ENCODE measurements at regions not wholly inside any gene's neighbourhood (a gene's known extent, or its start where the extent isn't known, plus 50 kb on each side); places are given as distances from the start of the nearest gene placed in this dataset.

GRCh38 chr22:22973336-22973735 is 85.7 kb downstream of the IGLL5 start:
- no peak overlapping the region for H3K4me2 ChIP-seq (ENCODE audit: low read depth, low read length, poor library complexity, severe bottlenecking)
- H2AFZ ChIP-seq (ENCODE audit: low read depth, low read length, severe bottlenecking): no peak overlapping the region
- H3K27me3 ChIP-seq (ENCODE audit: low read length): no peaks in the 10 kb centered on the region
- no peak overlapping the region for H3K27ac ChIP-seq (ENCODE audit: low read depth, low read length)
- no peaks in the 10 kb centered on the region for H4K20me1 ChIP-seq (ENCODE audit: low read depth, low read length)
- TF ChIP-seq, protein P1, sequence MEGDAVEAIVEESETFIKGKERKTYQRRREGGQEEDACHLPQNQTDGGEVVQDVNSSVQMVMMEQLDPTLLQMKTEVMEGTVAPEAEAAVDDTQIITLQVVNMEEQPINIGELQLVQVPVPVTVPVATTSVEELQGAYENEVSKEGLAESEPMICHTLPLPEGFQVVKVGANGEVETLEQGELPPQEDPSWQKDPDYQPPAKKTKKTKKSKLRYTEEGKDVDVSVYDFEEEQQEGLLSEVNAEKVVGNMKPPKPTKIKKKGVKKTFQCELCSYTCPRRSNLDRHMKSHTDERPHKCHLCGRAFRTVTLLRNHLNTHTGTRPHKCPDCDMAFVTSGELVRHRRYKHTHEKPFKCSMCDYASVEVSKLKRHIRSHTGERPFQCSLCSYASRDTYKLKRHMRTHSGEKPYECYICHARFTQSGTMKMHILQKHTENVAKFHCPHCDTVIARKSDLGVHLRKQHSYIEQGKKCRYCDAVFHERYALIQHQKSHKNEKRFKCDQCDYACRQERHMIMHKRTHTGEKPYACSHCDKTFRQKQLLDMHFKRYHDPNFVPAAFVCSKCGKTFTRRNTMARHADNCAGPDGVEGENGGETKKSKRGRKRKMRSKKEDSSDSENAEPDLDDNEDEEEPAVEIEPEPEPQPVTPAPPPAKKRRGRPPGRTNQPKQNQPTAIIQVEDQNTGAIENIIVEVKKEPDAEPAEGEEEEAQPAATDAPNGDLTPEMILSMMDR (IDR thresholded peaks at IDR 0.05; ENCODE audit: insufficient read depth, low read length, poor library complexity, severe bottlenecking): no peak
- no peak for TF ChIP-seq EZH2phosphoT487 (conservative IDR thresholded peaks at IDR 0.05; ENCODE audit: low read length)
- no peak overlapping the region for H3K4me3 ChIP-seq (ENCODE audit: insufficient read depth, low read length, poor library complexity, severe bottlenecking)
- no peaks in the 10 kb centered on the region for H3K9me2 ChIP-seq (replicated peaks; ENCODE audit: insufficient read depth, low read length)
- H3K36me3 ChIP-seq (ENCODE audit: low read length): no peaks in the 10 kb centered on the region
- H3F3A ChIP-seq (ENCODE audit: insufficient read depth): no peaks in the 10 kb centered on the region
- H3K9me3 ChIP-seq (ENCODE audit: insufficient read depth, low read length): no peaks in the 10 kb centered on the region
- no peaks in the 10 kb centered on the region for H3K79me2 ChIP-seq (ENCODE audit: insufficient read depth, low read length)
- no peak overlapping the region for H3K9ac ChIP-seq (ENCODE audit: low read length)

GRCh38 chr22:22974156-22974555 is 86.5 kb downstream of the IGLL5 start:
- TF ChIP-seq, protein P1 (IDR thresholded peaks at IDR 0.05; ENCODE audit: insufficient read depth, low read length, poor library complexity, severe bottlenecking): no peak
- TF ChIP-seq EZH2phosphoT487 (conservative IDR thresholded peaks at IDR 0.05; ENCODE audit: low read length): no peak
- no peak overlapping the region for H3K4me2 ChIP-seq (ENCODE audit: low read depth, low read length, poor library complexity, severe bottlenecking)
- H3K9me3 ChIP-seq (ENCODE audit: insufficient read depth, low read length): no peaks in the 10 kb centered on the region
- no peaks in the 10 kb centered on the region for H3K9me2 ChIP-seq (replicated peaks; ENCODE audit: insufficient read depth, low read length)
- no peak overlapping the region for H3K4me3 ChIP-seq (ENCODE audit: insufficient read depth, low read length, poor library complexity, severe bottlenecking)
- no peak overlapping the region for H2AFZ ChIP-seq (ENCODE audit: low read depth, low read length, severe bottlenecking)
- H3K9ac ChIP-seq (ENCODE audit: low read length): no peak overlapping the region
- no peak overlapping the region for H3K27ac ChIP-seq (ENCODE audit: low read depth, low read length)
- no peaks in the 10 kb centered on the region for H4K20me1 ChIP-seq (ENCODE audit: low read depth, low read length)
- H3K27me3 ChIP-seq (ENCODE audit: low read length): no peaks in the 10 kb centered on the region
- H3F3A ChIP-seq (ENCODE audit: insufficient read depth): no peaks in the 10 kb centered on the region
- H3K36me3 ChIP-seq (ENCODE audit: low read length): no peaks in the 10 kb centered on the region
- H3K79me2 ChIP-seq (ENCODE audit: insufficient read depth, low read length): no peaks in the 10 kb centered on the region

- Histone ChIP-seq H2AFZ (ENCODE audit: low read depth, low read length, severe bottlenecking) (no peak overlapping the region), H3K36me3 (ENCODE audit: low read length) (no peaks in the 10 kb centered on the region), H4K20me1 (ENCODE audit: low read depth, low read length) (no peaks in the 10 kb centered on the region), H3K9me3 (ENCODE audit: insufficient read depth, low read length) (no peaks in the 10 kb centered on the region), H3K9ac (ENCODE audit: low read length) (no peak overlapping the region), H3F3A (ENCODE audit: insufficient read depth) (no peaks in the 10 kb centered on the region), H3K27me3 (ENCODE audit: low read length) (no peaks in the 10 kb centered on the region), H3K4me2 (ENCODE audit: low read depth, low read length, poor library complexity, severe bottlenecking) (no peak overlapping the region), H3K79me2 (ENCODE audit: insufficient read depth, low read length) (no peaks in the 10 kb centered on the region), H3K4me3 (ENCODE audit: insufficient read depth, low read length, poor library complexity, severe bottlenecking) (no peak overlapping the region), H3K27ac (ENCODE audit: low read depth, low read length) (no peak overlapping the region), H3K9me2 (replicated peaks; ENCODE audit: insufficient read depth, low read length) (no peaks in the 10 kb centered on the region)
- no peak for TF ChIP-seq EZH2phosphoT487 (conservative IDR thresholded peaks at IDR 0.05; ENCODE audit: low read length)
- TF ChIP-seq, protein P1 (IDR thresholded peaks at IDR 0.05; ENCODE audit: insufficient read depth, low read length, poor library complexity, severe bottlenecking): no peak
Observed at GRCh38 chr22:22974795-22975580, 87.4 kb downstream of the IGLL5 start.
